Smooth muscle cell (in vitro differentiated cells): ENCODE measurements at regions not wholly inside any gene's neighbourhood (a gene's known extent, or its start where the extent isn't known, plus 50 kb on each side); places are given as distances from the start of the nearest gene placed in this dataset.

ENCODE experiments used
- DNase-seq: peaks from one replicate; lab custom pipeline; 2025; ENCODE audit not compliant: unreplicated experiment; lab: John Stamatoyannopoulos, UW
- H2AFZ ChIP-seq: fragments of 200-600 bp; sonication (generic); 2 replicates; pipeline ENCODE4 v1.6.0; 2016; ENCODE audit warnings: antibody characterized with exemption, low read depth, mild to moderate bottlenecking
- H3F3A ChIP-seq: fragments of 200-600 bp; sonication (generic); 2 replicates; pipeline ENCODE4 v1.6.0; 2017; ENCODE audit warnings: antibody characterized with exemption, low read depth
- H3K27ac ChIP-seq: fragments of 200-600 bp; sonication (generic); 2 replicates; pipeline ENCODE4 v1.5.1; 2016; ENCODE audit warnings: low read depth, mild to moderate bottlenecking
- H3K27me3 ChIP-seq: fragments of 200-600 bp; sonication (generic); 2 replicates; pipeline ENCODE4 v1.6.1; 2016; ENCODE audit warnings: low read depth, mild to moderate bottlenecking
- H3K36me3 ChIP-seq: fragments of 200-600 bp; sonication (generic); 2 replicates; pipeline ENCODE4 v1.5.1; 2016; ENCODE audit warnings: low read depth
- H3K4me1 ChIP-seq: fragments of 200-600 bp; sonication (generic); 2 replicates; pipeline ENCODE4 v1.5.1; 2016; ENCODE audit warnings: low read depth
- H3K4me2 ChIP-seq: fragments of 200-600 bp; sonication (generic); 2 replicates; pipeline ENCODE4 v1.6.0; 2016; ENCODE audit warnings: mild to moderate bottlenecking
- H3K4me3 ChIP-seq: fragments of 200-600 bp; sonication (generic); 2 replicates; pipeline ENCODE4 v1.5.1; 2016; ENCODE audit warnings: mild to moderate bottlenecking
- H3K79me2 ChIP-seq: fragments of 200-600 bp; sonication (generic); 2 replicates; pipeline ENCODE4 v1.6.0; 2016; ENCODE audit warnings: low read depth, mild to moderate bottlenecking
- H3K9ac ChIP-seq: fragments of 200-600 bp; sonication (generic); 2 replicates; pipeline ENCODE4 v1.6.0; 2016; ENCODE audit warnings: low read depth
- H3K9me3 ChIP-seq: fragments of 200-600 bp; sonication (generic); replicated peaks from 2 replicates; pipeline ENCODE4 v1.5.1; 2016; ENCODE audit warnings: low read depth
- H4K20me1 ChIP-seq: fragments of 200-600 bp; sonication (generic); 2 replicates; pipeline ENCODE4 v1.6.0; 2016; ENCODE audit warnings: low read depth
- WGBS: methylation state at CpG from one replicate; pipeline ENCODE4 v1.1.7; 2016; ENCODE audit warnings: low lambda C conversion rate; 5-methylcytosine and 5-hydroxymethylcytosine counted together
- TF ChIP-seq, protein P1 (sequence below): fragments of 200-600 bp; sonication (generic); IDR thresholded peaks from 2 replicates; pipeline ENCODE4 v1.5.1; 2017; ENCODE audit warnings: borderline replicate concordance, mild to moderate bottlenecking, antibody characterized with exemption; ENCODE audit not compliant: insufficient read depth, poor library complexity, severe bottlenecking

DNA sequence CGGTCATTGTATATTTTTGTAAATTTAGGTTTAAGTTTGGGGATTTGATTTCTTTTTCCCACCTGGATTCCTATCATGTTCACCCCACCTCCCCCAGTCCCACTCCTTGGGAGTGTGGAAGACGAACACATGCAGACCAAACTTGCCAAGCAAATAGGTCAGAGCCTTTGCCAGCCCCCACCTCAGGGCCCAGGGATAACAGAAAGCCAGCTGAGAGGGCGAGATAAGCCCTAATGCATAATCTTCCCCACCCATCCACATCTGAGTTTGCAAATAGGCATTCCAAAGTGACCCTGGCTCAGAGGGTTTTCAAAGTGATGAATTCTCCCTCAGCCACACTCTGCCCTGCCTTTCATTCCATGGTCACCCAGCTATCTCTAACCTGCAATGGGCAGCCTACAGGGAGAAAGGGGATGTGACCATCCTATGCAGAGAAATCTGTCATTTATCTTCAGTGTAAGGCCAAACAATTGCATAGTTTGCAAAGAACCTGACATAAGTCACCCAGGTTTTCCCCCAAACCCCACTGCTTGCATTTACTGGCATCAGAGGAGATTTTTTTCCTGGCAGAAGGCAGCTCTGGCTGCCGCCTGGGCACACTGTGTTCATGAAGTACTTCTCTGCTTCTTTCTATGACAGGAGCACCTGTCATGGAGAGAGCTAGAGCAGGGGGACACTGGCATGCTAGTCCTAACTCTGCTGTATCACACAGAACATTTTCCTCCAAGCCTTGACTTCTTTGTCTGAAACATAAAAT, 69.0 kb upstream of the NFIA start:
- Histone ChIP-seq H3K4me1 (no peaks in the 10 kb centered on the region), H3K27me3 (peaks cover 19% of the 10 kb centered on the region), H3K27ac (no peak overlapping the region), H3K4me2 (no peak overlapping the region), H2AFZ (no peak overlapping the region), H3K4me3 (no peak overlapping the region), H3K79me2 (no peaks in the 10 kb centered on the region), H3F3A (no peaks in the 10 kb centered on the region), H3K9ac (no peak overlapping the region), H3K36me3 (no peaks in the 10 kb centered on the region), H3K9me3 (no peaks in the 10 kb centered on the region), H4K20me1 (no peaks in the 10 kb centered on the region)
- WGBS, result 83% methylated on average over 4 of the region's 4 CpGs
- DNase-seq, result no peak
- TF ChIP-seq, protein P1, sequence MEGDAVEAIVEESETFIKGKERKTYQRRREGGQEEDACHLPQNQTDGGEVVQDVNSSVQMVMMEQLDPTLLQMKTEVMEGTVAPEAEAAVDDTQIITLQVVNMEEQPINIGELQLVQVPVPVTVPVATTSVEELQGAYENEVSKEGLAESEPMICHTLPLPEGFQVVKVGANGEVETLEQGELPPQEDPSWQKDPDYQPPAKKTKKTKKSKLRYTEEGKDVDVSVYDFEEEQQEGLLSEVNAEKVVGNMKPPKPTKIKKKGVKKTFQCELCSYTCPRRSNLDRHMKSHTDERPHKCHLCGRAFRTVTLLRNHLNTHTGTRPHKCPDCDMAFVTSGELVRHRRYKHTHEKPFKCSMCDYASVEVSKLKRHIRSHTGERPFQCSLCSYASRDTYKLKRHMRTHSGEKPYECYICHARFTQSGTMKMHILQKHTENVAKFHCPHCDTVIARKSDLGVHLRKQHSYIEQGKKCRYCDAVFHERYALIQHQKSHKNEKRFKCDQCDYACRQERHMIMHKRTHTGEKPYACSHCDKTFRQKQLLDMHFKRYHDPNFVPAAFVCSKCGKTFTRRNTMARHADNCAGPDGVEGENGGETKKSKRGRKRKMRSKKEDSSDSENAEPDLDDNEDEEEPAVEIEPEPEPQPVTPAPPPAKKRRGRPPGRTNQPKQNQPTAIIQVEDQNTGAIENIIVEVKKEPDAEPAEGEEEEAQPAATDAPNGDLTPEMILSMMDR, result no peak

DNA sequence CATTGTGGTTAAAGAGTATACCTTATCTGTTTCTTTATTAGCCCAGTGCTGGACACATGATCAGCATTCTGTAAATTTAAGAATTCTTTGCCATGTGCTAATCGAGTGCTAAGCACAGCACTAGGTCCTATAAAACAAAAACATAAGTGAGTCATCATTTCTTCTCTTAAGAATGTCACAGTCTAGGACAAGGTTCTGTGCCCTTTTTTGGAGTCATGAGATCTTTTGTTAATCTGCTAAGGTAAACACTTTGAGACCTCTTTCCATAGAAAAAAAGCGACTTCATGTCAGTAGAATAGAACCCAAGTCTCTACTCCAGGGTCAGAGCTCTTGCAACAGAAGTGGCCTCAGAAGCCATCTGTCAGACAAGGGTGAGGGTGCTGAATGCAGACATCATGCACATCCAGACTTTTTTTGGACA, 70.0 kb upstream of the NFIA start:
- Histone ChIP-seq H3K36me3 (no peaks in the 10 kb centered on the region), H3F3A (no peaks in the 10 kb centered on the region), H3K9me3 (no peaks in the 10 kb centered on the region), H4K20me1 (no peaks in the 10 kb centered on the region), H2AFZ (no peak overlapping the region), H3K4me1 (peaks cover 7% of the 10 kb centered on the region), H3K27me3 (peaks cover 19% of the 10 kb centered on the region), H3K27ac (no peak overlapping the region), H3K9ac (no peak overlapping the region), H3K4me2 (no peak overlapping the region), H3K4me3 (no peak overlapping the region), H3K79me2 (no peaks in the 10 kb centered on the region)
- 37% methylated on average over 2 of the region's 2 CpGs for WGBS
- no peak for DNase-seq
- TF ChIP-seq, protein P1, result no peak

DNA sequence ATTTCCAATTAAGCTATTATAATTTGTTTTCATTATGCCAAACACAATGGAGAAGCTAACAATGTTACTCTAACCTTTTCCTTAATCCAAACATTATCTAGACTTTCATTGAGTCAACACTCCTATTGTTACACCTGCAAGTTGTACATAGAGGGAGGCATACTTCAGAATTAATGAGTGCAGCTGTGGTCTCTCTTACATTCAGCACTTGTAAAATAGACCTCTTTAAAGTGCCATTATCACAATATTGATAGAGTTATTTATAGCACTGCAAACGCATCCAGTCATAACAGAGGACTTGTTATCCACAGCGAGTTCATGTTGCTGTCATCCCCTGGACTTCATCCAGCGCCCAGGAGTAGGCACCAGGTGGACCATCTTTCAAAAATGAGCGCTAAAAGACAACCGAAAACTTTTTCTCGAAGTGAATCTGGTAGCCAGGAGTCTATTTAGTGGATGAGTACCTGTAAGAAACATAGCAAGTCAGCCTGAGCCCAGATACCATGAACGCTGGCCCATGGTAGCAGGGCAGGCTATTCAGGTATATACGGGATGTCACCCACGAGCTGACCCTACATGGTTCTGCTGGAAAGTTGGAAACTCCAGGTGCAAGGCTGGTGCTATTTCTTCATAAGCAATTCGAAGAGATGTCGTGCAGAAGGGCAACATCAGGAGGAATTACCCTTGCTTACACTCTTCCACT, 70.6 kb upstream of the NFIA start:
- no peaks in the 10 kb centered on the region for H3K9me3 ChIP-seq
- H3F3A ChIP-seq, result no peaks in the 10 kb centered on the region
- no peak overlapping the region for H2AFZ ChIP-seq
- H4K20me1 ChIP-seq, result no peaks in the 10 kb centered on the region
- TF ChIP-seq, protein P1, result no peak
- WGBS, result 87% methylated on average over 11 of the region's 11 CpGs
- no peak overlapping the region for H3K27ac ChIP-seq
- H3K4me2 ChIP-seq, result no peak overlapping the region
- no peaks in the 10 kb centered on the region for H3K79me2 ChIP-seq
- H3K9ac ChIP-seq, result no peak overlapping the region
- H3K4me1 ChIP-seq, result peaks cover 9% of the 10 kb centered on the region
- peaks cover 16% of the 10 kb centered on the region for H3K27me3 ChIP-seq
- no peak for DNase-seq
- H3K4me3 ChIP-seq, result no peak overlapping the region
- no peaks in the 10 kb centered on the region for H3K36me3 ChIP-seq
